ENCODE measurements at regions not wholly inside any gene's neighbourhood (a gene's known extent, or its start where the extent isn't known, plus 50 kb on each side); places are given as distances from the start of the nearest gene placed in this dataset.

DNA sequence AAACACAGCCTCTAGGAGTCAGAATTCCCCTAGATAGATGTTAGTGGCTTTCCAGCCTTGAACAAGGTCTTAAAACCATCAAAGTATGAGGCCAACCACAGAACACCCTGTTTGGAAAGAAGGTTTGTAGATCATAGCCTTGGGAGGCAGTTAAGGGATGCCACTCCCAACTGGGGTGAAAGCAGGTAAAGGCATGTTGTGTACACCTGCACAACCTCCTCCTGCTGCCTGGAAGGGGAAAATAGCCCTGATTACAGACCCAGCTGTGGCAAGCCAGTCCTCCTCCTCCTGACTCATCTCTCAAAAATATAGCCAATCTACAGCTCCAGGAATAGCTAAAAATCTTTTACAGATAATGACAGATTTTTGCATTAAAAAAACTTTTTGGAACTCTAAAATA, 108.1 kb downstream of the RBM43 start:
- DNase-seq = no peak

DNA sequence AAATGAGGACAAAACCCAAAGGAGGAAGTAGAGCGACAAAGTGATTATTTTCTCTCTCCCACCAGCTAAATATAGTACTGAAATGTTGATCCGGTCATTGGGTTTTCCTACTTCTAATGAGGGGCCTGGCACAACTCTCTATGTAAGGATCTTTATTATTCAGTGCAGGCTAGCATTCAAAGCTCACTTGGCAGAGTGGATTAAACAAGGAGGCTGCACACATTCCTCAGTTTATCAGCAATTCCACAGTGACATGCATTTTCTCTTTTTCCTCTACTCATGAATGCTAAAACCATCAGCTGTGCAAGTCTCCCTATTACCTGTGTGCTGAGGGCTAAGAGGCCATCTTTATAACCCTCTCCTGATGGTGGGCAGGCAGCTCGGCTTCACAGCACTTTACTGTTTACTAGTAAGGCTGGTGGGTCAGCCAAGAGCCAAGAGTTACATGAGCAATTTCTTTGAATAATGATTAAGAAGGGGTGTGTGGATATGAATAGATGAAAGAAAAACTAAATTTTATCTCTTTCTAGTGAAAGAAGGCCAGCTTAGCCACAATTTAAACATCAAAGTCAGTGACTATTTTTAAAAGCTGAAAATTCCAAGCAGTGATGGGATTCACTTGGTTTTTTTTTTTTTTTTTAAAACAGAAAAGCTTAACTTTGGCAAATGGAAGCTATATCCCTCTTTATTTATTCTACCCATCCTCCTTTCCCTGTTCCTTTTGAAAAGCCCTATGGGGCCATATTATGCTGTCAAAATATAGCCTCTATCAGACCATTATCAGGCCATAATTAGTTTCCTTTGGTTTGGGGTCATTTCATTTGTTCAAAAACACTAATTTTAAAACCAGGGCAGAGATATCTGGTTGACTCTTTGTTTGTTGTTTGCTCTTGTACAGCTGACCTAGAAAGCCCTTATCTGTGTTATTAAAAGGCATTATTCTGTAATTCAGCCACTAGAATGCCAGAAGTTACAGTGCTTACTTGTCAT, 111.0 kb downstream of the RBM43 start:
- no peak for DNase-seq

DNA sequence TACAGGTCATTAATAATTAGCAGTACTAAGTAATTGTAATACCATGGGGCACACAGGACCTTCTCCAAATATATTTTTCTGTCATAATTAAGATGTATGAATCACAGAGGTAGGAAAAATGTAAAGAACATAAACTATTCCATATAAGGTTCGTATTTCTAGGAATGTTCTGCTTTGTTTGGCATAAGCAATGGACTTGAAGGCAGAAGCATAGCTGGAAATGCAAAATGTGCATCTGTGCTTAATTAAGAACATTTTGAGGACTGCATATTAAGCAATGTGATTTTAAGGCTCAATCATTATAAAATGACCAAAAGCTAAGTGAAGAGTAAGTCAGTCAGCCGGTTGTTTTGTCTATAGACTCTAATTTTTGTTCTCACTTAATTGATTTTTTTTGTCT, 123.2 kb downstream of the RBM43 start:
- DNase-seq = no peak

DNA sequence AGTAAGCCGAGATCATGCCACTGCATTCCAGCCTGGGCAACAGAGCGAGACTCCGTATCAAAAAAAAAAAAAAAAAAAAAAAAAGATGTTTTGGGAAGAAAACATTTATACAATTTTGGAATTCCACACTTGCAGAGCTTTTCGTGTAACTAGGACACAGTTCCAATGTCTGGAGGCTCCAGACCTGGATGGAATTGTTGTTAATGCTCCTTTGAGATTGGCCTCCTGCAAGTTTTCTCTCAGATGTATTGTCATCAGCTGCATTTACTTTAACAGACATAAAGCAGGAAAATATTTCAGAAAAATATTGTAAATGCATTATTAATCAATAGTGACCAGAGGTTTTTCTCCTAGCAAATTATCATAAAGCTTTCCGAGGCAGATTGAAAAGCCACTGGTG, 124.1 kb downstream of the RBM43 start:
- no peak for DNase-seq

DNA sequence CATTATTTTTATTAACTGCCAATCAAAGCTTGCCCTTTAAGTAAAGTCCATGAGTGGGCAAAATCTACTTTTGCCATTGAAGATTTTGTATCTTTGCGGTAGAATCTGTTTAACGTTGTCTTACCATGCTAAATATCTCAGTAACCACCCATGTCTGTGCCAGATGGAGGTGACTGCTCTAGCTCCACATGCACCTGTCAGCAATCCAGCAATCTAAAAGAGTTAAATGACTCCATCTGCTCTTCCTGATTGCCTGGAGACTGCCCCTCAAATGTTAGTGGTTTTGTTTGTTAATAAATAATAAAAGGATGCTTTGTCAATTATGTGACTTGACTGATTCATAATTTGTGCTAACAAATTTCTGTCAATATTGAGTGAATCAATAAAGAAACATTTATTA, 141.7 kb downstream of the RBM43 start:
- no peak for DNase-seq

DNA sequence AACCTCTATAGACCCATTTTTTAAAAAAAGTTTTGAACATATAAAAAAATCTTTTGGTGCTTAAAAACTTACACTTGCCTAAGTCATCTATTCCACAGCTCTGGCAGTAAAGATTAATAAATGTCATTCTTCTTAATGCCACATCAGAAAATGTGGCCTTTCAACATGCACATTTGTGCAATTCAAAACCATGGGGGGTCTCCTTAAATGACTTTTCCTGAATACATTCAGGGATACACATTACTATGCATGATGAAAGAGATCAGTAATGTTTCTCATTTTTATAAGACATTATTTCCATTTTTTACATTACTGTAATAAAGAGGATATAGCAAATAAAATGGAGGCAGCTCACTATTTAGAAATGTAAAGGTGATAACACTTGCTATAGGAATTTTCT, 142.3 kb downstream of the RBM43 start:
- DNase-seq = no peak

DNA sequence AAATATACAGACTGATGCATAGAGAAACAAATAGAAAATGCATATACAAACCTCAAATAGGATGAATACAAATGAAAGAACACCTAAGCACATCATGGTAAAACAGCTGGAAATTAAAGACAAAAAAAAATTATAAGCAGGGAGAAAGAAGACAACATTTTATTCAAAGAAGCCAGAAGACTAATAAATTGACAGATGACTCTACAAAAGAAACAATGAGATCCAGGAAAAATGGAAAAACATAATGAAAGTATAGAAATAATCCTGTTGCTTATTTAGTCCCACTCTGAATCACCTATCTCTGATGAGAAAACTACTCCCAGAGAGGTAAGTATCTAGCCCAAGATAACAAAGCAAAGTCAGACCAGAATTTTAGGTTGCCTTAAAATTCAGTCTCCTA, 143.4 kb downstream of the RBM43 start:
- no peak for DNase-seq

DNA sequence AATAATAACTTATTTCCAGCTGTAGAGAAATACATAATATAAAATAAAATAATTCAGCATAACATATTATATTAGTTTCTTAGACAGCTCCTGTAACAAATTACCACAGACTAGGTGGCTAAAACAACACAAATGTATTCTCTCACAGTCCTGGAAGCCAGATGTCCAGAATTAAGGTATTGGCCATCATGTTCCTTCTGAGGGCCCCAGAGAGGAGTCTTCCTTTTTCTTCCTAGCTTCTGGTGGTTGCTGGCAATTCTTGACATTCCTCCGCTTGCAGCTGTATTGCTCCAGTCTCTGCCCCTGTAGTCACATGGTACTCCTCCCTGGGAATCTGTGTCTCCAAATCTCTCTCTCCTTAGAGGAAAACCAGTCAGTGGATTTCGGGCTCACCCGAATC, 146.8 kb downstream of the RBM43 start:
- no peak for DNase-seq

DNA sequence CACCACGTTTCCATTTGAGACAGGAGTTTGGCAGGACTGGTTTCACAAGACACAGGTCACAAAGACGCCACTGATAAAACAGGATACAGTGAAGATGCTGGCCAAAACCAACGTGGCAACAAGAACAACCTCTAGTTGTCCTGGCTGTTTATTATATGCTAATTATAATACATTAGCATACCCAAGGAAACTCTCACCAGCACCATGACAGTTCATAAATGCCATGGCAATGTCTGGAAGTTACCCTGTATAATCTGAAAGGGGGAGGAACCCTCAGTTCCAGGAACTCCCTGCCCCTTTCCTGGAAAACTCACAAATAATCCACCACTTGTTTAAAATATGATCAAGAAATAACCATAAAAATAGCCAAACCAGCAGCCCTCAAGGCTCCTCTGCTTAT, 148.3 kb downstream of the RBM43 start:
- DNase-seq = no peak

DNA sequence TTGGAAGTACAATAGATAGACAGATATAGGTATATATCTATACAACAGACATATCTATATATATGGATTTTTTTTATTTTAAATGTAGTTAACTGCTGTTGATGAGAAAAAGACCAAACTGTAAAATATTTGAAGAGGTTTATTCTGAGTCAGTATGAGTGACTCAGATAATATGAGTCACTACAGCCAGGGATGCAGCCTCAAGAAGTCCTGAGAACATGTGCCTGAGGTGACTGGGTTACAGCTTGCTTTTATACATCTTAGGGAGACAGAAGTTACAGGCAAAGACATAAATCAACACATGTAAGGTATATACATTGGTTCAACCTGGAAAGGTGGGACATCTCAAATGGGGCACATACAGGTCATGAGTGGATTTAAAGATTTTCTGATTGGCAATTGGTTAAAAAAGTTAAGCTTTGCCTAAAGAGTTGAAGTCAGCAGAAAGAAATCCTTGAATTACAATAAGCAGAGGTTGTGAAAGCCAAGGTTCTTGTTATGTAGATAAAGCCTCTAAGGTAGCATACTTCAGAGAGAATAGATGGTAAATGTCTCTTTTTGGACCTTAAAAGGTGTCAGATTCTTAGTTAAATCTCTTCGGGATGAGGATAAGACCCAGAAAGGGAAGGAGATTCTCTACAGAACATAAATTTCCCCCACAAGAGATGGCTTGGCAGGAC, 149.9 kb downstream of the RBM43 start:
- no peak for DNase-seq

DNA sequence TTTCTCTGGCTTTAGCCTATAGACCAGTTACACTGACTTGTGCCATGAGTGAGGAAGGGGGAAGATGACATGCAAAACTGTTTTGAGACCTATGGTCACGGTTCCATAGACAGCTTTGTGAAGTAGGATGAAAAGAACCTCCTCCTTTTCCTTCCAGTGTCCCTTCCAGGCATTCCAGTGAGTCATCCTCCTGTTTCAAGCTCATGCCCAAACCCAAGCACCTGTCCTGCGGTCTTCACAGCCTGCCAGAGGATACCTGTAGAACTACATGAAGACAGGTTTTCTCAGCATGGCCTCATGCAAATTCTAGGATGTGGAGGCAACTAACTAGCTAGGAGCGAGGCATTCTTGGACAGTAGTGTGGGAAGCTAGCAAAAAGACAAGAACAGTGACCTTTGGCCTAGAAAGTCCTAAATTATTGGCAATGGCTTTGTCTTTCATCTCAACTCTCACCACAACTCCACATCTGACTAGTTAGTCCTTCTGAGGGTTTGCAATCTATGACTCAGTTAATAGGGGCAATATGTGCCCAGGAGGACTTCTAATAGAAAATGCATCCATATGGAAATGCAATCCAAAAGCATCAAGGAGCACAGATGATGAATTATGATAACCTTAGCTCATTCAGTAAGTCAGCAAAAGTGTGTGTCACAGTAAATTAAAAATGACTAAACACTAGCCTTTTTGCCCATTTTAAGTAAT, 154.7 kb downstream of the RBM43 start:
- no peak for DNase-seq

DNA sequence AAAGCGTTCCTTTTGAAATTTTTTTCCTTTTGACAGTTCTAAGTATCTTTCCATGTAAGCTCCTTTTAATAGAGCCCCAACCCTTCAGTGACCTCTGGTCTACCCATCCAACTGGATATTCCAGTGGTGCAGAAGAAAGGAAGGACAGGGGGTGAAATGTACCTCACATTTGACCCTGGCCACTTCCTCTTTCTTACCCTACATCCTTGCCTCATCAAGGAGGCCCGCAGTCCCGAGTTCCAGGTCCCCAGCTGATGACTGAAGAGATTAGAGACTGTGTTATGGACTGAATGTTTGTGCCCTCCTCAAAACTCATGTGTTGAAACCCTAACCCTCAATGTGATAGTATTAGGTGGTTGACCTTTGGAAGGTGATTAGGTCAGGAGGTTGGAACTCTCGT, 158.1 kb downstream of the RBM43 start:
- no peak for DNase-seq

DNA sequence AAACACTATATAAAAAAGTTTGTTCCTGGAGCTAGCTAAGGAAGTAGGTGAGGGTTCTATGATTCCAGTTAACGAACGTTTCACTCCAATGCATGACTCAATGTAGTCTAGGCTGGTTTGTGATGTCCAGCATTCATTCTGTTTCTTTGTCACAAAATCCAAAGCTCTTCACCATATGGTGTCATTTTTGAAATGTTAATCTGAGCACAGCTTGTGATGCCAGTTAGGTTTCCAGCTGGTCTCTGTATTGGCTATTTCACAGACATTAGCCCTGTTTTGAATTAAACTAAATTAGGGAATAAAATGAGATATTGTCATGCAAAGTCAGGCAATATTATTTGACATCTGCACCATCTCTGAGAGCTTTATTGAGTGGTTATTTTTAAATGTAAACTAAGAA, 159.4 kb downstream of the RBM43 start:
- DNase-seq = no peak

DNA sequence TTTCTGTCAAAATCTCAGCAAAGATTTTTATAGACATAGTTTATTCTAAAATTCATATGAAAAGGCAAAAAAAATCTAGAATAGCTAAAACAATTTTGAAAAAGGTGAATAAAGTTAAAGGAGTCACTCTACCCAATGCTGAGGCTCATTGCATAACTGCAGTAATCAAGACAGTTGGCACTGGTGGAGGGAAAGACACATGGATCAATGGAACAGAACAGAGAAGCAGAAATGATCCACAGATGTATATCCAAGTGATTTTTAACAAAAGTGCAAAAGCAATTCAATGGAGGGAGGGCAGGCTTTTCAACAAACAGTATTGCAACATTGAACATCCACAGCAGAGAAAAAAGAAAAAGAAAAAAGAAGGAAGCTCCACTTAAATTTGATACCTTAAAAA, 162.8 kb downstream of the RBM43 start:
- no peak for DNase-seq

DNA sequence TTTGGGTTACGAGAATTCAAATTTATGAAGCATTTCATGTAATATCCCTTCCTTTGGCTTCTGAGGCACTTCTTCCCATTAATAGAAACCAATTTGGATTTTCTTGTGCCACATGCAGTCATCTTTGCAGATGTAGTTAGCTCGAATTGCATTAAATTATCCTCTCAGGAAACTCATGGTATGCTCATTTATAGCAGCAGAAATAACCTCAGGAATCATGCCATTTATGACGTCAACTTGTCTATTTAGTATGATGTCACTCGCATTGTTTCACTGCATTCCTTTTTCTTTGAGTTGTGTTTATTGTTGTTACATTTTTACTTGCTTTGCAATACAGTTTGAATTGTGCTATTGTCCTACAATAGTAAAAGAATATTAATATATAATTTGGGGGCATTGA, 163.8 kb downstream of the RBM43 start:
- DNase-seq = no peak

DNA sequence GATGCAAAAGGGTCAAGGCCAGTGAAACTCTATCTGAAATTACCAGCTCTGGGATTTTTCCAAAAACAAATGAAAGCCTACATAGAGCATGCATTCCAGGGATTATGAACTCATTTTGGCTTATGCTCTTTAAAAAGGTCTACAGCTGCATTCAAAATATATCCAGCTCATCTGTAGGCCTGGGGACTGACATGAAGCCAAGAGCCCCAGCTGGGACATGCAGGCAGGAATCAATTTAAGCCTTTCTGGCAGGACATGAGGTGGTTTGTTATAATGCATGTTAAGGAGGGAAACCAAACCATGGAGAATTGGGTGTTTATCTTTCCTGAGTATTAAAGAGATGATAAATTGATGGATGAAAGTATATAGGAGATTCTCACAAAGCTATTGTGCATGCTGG, 164.5 kb downstream of the RBM43 start:
- DNase-seq = no peak

DNA sequence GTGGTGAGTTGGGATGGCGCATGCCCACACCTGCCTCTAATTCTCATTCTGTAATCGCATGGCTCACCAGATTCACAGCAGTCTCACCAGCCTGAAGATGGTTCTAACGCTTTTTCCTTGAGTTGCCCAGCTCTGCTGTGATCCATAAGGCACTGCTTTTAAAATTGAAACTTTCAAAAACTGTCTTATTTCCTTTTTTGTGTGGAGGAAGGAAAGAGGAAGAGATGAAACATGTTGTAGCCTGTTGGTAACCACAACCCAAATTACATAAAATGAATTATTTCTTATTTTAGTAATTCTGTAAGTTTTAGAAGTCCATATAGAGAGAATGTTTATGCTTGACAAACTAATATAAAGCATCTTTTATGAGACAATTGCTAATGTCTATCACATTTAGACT, 165.4 kb downstream of the RBM43 start:
- DNase-seq = no peak

DNA sequence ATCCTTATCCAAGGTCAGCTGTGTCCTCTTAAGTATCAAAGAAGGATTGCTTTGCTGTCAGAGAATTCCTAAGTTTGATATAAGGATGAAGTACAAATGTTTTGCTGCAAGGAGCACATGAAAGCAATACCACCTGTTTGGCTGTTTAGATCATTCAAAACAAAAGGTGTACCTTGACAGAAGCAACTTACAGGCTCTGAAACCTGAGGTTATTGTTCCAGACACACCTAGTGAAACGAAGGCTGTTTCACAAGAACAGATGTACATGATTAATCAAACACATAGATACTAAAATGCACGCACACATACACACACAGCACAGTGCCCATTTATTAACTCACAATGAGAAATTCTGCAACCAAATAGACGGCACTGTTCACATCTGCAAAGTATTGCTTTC, 166.2 kb downstream of the RBM43 start:
- DNase-seq = no peak

DNA sequence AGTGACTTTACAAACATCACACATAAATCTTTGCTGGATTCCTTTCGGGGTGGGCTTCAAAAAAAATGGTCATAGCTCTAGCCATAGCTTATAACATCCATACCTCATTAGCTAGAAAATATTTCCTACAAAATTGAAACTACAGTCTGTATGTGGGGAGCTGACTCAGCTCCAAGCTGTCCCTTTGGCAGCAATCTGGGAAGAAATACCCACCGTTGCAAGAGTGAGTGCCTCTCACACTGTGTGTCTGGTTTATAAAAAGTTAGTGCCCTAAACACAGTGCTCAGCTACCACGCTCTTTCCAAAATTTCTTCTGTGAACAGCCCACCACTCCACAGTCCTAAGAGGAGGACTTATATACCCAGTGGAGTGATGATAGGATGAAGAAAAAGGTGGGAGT, 170.1 kb downstream of the RBM43 start:
- no peak for DNase-seq

DNA sequence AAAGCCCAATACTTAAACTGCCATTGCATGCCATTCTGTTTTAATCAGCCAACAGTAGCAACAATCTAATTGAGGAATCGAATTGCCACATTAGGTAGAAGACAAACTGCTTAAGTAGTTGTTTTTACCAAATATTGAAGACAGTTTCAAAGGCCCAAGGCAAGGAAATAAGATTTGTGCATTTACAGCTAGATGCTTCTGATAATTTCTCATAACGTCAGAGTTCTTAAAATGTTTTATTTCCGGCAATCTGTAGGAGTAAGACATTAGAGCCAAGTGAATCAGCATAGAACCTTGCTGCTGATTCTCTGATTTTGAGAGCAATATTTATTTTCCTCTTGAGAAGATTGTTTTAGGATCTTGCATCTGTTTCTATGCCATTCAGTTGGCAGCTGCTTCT, 174.3 kb downstream of the RBM43 start:
- DNase-seq = no peak

DNA sequence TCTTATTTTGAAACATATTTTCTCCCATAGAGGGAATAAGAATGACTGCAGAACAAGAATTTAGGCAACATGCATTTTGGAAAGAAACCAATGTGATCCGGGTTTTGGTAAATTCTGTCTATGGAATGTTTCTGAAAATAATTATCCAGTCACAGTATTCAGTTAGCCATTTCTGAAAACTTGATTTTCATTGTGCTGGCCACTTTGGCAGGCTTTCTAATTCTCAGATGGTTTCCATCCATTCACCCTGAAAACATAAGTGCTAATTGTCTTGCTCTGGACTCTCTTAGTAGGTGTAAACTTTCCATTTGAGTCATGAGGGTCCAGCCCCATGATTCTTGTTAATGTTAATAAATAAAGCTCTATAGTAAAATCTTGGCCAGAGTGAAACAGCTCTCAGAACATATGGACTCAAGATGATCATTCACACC, 176.5 kb downstream of the RBM43 start:
- DNase-seq = no peak

DNA sequence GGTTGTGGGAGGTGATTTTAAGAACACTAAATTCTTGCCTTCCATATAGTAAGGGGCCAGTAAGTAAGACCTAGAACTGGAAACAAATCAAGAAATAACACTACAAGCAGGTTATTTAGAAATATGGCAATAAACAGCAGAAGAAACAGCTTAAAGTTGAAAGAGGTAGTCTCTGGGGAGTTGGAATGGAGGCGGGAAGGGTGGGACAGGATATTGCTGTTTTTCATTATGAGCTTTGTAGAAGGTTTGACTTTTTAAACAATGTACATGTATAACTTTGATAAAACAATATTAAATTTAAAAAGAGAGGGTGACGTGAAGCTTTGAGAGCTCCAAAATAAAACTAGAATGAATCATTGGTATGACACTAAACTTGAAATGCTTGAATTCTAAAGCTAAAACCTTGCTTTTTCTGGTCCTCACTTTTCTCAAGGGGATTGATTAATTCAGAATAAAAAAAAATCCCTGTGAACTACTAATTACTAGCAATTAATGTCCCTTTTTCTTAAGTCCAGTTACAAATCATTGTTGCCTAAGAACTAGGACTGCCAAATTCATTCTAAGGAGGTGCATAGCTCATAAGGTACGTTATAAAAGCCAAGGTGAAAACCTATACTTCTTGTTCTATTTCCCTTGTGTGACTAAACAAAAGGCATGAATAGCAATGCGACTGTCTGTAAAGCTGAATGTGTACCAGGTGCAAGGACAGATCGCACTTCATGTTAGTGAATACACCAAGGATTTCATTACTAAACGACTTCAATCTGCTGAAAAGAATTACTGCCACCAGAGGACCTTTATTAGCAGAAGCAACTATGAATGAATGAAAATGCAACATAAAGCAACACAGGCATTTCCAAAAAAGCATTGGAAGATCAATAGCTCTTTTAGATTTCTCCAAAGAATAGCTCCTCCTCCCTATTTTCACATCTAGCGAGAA, 177.5 kb downstream of the RBM43 start:
- DNase-seq = no peak

DNA sequence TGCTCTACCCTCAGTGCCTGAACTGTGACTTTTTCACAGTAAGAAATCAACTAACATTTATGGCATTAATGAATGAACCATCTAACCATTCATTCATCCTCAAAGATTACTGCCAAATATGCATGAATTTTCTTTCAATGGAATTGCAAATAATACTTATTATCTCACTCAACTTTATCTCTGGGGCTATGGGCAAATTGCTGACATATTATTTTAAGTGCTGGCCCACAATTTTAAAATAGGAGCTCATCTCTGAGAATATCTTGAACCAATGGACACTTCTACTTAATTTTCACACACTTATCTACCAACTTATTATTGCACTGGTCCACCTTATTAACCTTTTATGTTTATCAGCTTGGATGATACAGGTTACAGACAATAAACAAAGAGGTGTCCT, 182.8 kb downstream of the RBM43 start:
- DNase-seq = no peak
